HG03103 (cell line): ENCODE measurements at regions not wholly inside any gene's neighbourhood (a gene's known extent, or its start where the extent isn't known, plus 50 kb on each side); places are given as distances from the start of the nearest gene placed in this dataset.

Experiments used
- ATAC-seq: cut with Tn5 transposase; IDR thresholded peaks from one replicate; pipeline ENCODE4 v1.9.1; 2021; ENCODE audit warnings: low read depth; ENCODE audit not compliant: unreplicated experiment

DNA sequence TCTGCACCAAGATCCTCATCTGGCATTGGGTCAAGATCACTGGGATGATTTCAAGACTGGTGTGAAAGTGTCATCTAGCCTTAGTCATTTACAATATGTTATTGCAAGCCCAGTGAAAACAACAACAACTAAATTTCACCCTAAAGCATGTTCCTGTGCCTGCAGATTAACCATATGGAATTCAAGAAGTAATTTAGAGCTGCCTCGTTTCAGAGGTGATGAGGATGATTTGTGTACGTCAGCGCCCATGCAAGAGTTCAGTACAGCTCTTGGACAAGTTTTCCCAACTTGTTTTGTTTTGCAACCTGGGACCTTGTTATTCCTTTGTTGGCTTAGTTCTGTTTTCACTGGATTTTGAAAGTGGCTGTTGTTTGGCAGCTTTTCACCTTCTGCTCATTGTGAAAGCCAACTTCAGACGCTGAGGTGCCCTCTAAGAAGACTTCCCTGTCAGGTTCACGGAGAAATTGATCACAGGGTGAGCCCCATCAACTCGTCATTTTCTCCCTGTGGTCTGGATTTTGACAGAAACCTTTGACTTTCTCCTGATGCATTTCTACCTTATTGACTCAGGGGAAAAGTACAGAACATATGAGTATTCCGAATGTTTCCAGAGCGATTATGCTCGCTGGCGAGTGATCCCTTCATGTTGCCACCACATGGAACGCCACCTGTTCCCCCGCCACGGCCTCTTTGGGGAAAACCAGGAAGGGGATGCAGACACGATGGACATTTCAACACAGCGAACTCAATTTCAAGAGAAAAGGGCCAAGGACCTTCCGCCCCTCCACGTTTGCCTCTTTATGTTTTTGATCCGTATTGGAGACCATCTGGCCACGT lies 85.6 kb downstream of the FOXL1 start:
- no peak for ATAC-seq

DNA sequence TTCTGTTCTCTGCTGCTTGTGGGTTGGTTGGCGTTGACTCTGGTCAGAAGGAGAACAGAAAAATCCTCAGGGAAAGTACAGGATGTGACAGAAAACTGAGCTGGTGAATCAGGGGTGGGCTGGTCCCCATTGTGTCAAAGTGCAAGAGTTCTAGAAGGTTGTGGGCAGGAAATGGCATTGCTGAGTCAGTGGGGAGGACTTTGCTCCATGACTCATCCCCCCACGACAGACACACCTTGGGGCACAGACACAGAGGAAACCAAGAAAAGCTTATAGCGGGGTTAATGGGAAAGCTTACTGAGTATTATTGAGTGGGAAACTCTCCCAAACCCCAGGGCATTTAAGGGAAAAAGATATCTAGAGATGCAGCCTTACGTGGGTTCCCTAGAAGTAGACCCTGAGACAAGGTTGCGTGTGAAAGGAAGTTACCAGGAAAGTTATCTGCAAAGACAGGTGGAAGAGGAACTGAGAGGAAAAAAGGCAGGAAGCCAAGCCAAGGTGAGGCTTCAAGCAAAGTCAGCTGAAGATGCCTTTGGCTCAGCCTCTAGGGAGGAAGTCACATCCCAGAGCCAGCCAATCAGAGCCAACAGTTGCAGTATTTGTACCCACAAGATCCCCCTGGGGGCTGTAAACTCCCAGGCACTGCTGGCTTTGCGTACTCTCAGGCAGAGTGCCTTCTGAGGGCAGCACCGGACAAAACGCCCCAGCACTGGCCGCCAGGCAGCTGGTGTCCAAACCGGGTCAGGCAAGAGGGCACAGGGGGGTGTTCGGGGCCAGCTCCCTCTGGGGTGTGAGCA lies 86.4 kb downstream of the FOXL1 start:
- ATAC-seq, result peak; percentile 77

DNA sequence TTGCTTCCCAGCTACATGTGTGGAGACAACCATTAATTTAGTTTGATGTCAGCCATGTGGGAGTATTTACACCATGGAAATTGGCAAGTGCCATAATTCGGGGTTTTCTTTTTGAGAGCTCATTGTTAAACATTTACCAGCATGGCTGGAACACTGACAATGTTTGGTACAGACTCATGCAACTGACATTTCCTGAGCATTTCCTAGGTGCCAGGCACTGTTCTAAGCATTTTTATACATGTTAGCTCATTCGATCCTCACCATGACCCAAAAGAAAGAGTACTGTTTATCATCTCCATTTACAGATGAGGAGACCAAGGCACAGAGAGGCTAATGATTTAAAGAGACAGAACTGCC lies 86.9 kb downstream of the FOXL1 start:
- no peak for ATAC-seq

DNA sequence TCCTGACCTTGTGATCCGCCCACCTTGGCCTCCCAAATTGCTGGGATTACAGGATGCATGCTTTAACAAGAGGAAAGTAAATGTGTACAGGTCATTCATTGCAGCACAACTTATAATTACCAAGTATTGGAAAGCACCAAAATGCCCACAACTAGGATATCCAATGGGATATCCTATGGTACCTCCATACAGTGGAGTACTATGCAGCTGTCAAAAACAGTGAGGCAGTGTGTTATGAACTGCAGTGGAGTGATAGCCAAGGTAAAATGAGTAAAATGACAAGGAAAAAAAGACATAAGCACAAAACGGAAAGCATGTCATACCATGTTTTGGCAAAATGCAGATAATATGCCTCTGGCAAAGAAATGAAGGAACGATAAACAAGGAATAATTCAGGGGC lies 87.6 kb downstream of the FOXL1 start:
- ATAC-seq, result no peak

DNA sequence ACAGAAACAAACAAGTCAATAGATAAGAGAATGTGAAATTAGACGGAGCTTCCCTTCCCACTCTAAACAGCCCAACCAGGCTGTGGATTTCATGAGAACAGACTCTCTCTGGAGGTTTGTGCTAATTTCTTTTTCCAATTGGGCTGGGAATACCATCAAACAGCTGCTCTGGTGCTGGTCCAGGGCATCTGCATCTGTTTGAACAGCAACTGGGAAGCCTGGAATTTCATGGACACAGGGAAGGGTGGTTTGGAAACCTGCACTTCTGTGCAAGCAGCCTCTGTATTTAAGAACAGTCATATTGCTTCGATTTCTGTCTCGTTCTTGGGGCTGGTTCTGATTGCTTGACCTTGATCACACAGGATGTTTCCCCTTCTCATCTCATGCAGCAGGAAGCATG lies 88.7 kb downstream of the FOXL1 start:
- no peak for ATAC-seq

DNA sequence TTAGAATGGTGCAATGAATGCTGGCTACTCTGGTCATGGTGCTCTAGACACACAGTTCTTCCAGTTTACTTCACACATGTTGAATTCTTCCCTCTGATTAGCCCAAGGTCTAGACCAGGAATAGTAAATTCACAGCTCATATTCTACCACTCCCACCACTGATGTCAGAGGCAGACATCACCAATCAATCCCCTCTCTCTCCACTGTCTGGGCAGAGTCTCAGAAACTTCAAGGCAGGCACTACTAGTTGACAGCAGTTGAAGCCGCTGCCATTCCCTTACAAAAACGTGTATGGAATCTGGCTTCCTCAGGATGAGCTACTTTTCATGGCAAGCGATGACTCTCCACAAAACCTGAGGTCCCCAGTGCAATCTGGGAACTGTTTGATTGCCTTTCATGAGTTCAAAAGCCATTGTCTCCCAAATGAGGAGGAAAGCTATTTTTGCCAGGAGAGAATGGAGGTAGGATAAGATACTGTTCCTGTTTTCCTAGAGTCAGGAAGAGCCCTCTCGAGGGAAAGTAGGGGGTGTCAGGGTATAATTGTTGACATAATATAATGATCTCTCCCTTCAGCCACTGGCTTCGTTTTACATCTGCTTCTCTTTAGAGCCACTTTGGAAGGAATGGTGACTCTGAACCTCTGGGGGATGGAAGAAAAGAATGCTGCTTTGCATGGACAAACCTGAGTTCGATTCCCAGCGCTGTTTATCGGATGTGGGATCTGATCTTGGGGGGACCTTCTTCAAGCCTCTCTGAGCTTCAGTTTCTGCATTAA lies 90.0 kb downstream of the FOXL1 start:
- ATAC-seq, result no peak

DNA sequence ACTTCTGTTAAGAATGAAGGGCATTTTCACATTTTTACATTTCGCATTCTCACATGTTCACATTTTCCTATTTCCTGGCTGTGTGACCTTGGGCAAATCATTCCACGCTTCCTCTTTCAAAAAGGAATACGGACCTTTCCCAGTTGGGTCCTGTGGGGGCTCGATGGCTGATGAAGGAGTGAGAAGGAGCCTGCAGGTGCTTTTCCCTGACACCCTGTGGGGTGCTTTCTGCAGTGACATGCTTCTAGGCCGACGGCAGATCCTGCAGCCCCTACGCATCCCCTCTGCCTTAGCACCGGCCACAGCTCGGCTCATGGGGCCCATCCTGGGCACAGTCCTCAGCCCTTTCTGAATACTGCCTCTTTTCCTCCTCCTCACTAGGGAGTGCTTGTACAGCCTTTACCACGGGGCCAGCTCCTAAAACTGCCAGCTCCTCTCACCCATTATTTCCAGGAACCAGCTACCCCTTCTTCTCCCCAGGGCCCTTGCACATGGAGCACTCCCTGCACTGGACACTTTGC lies 91.0 kb downstream of the FOXL1 start:
- ATAC-seq, result no peak

DNA sequence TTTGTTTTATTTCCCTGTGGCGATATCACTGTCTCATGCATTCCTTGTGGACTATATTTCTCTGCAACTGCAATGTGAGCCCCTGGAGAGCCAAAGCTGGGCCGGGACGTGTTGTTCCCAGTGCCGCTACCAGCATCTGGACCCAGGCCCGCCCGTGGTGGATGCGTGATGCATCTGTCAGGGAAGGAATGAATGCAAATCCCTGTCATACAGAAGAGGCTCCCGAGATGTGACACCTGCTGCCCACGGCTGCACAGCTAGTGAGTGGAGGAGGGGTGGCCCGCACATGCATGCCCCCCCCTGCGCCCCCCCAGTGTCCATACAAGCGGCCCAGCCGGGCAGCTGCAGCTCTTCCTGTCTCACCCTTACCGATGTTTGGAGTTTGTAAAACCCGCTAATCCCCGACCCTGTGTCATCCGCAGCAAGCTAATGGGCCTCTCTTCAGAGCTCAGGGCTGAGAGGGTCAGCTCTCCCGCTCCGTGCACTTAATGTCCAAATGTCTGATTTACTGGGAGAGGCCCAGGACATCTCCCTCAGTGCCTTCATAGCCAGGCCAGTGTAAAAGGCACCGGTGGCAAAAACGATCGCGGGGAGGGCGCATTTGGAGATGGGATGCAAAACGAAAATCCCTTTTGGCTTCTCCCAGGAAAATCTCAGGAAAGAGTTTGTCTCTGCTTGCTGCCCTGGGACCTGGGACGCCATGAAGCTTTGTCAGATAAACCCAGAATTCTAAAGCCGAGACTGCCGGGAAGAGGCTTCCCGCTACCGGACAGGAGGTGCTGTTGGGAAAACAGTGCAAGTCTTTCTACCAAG lies 91.8 kb downstream of the FOXL1 start:
- ATAC-seq, result no peak

DNA sequence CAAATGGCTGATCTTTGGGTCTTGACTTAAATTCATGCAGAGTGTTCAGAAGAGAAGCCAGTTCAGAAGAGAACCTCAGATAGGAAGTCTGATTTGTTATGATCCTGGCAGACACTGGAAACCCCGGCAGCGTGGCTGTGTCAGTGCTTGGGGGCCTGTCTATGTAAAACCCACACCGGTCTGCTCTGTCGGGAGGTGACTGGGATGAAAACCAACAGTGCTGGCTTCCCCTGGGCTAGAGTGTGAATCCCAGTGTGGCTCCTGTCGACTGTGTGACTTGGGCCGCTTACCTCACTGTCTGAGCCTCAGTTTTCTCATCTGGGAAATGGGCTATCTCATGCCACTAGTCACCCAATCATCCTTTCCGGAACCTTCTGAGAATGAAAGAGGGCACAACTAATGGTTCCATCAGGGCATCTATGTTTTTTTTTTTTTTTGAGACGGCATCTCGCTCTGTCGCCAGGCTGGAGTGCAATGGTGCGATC lies 92.4 kb downstream of the FOXL1 start:
- ATAC-seq, result no peak

DNA sequence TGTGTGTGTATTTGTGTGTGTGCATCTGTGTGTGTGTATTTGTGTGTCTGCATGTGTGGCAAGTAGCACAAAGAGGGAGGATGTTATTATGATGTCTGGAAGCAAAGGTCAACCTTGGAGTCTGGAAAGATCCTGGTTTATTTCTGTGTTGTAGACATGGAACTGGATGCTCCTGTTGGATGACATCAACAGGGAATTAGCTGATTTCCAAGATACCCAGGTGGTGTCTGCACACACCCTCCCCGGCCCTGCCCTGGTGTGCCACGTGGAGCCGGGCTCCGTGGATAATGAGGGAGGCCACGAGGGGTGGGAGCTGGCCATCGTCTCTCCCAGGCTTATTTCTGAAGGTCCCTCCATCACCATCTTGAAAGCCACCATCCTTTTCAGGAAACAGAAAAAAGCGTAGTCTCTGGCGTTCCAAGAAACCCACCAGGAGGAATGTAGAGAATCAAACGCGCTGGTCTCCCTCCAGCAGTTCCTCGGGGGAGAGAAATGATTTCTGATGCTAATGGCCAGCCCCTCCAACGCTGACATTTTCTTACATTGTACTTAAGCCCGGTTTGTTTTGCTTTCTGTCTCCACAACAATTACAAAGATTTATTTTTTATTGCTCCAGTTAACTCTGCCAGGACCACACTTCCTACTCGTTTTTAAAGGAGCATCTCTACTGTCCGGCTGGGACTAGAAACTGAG lies 93.3 kb downstream of the FOXL1 start:
- no peak for ATAC-seq

DNA sequence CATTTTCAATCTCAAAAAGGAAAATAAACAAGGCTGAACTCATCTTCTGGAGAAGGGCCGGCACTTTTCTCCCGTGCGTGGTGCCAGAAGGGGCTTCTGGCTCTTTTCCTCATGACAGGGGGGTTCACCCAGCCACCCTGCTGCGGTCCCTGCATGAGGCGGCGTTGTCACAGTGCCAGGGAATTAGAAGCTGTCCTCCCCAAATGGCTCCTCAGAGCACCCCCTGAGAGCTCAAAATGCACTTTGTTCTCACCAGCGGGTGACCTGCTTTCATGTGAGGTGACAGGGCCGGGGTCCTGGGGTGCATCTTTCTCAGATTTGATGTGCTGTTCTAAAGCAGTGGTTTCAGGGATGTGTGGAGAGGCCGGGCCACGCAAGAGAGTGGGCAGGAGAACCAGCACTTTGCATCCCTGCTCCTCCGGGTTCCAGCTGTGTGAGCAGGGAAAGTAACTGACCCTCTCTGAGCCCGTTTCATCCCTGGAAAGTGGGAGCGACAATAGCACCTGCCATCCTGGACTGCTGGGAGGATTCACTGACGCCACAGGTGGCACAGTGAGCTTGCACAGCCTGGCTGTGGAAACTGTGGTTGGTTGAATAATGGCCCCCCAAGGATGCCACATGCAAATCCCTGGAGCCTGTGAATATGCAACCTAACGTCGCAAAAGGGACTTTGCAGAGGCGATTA lies 94.0 kb downstream of the FOXL1 start:
- no peak for ATAC-seq

DNA sequence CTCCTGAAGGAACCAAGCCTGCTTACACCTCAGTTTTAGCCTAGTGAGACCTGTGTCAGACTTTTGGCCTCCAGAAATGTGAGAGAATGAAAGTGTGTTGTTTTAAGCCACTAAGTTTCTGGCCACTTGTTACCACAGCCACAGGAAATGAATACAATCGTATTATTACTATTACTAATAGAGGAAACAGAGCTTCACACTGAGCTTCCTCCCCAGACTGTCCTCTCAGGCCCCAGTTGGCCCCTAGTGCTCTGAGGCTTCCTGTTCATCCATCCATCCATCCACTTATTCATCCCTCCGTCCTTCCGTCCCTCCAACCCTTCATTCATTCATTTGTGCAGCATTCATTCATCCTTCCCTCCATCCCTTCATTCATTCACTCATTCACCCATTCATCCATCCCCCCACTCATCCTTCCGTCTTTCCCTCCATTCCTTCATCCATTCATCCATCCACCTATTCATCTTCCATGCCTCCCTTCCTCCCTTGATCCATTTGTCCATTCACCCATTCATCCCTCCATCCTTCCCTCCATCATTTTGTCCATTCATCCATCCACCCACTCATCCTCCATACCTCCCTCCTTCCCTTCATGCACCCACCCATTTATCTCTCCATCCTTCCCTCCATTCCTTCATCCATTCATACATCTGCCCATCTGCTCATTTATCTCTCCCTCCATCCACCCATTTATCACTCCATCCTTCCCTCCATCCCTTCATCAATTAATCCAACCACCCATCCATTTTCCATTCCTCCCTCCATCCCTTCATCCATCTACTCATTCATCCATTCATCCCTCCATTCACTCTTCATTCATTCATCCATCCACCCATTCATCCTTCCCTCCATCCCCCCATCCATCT lies 95.0 kb downstream of the FOXL1 start:
- ATAC-seq, result no peak

DNA sequence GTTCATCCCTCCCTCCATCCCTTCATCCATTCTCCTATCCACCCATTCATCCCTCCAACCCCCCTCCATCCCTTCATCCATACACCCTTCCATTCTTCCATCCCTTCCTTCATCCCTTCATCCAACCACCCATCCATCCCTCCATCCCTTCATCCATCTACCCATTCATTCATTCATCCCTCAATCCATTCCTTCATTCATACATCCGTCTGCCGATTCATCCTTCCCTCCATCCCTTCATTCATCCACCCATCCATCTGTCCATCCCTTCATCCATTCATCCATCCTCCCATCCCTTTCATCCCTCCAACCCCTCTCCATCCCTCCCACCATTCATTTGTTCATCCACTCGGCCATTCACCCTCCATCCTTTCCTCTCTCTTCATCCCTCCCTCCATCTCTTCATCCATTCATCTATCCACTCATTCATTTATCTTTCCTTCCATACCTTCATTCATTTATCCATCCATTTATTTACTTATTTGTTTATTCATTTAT lies 95.7 kb downstream of the FOXL1 start:
- no peak for ATAC-seq

DNA sequence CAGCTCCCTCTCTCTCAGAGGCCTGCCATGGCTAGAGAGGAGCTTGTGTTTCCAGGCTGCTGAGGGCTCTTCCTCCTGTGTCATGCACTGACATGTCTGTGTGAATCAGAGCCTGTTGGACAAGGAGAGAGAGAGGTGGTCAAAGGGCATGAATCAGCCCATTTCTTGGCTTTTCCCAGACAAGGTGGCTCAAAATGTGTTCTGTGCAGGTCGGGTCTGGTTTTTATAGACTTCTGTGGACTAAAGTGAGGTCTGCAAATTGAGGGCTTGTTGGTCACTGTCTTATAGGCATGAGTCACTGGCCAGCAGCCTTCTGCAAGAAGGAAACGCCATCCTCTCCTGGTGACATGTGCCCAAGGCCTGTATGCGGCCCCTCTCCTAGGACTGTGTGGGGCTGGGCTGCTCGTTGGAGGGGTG lies 97.9 kb downstream of the FOXL1 start:
- ATAC-seq, result no peak

DNA sequence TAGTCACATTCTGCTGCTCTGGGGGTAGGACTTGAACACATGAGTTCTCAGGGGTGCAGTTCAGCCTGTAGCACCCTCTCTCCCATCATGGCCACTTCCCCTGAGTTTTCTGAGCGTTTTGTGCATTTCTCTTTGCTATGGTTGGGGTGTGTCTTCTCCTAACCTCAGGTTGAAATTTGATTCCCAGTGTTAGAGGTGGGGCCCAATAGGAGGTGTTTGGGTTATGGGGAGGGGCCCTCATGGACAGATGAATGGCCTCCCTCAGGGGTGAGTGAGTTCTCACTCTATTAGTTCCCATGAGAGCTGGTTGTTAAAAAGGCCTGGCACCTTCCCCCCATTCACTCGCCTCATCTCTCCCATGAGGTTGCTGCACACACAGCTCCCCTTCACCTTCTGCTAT lies 101.1 kb downstream of the FOXL1 start:
- ATAC-seq, result no peak

DNA sequence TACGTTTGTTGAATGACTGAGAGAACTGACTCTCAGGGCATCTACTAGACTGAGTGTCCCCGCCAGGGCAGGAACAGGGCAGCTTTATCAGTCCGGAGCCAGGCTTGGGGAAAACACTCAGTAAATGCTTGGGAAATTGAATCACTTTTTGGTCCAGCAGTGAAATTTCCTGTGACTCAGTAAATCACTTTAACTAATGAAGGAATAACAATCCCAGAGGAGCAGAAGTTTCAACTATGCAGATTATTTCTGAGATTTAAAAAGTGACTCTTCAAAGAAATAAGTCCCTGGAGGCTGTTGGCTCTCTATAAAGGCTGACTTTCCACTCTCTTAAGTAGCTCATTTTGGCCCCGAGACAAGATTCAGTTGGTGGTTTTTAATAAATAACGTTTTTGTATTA lies 101.8 kb downstream of the FOXL1 start:
- ATAC-seq, result no peak

DNA sequence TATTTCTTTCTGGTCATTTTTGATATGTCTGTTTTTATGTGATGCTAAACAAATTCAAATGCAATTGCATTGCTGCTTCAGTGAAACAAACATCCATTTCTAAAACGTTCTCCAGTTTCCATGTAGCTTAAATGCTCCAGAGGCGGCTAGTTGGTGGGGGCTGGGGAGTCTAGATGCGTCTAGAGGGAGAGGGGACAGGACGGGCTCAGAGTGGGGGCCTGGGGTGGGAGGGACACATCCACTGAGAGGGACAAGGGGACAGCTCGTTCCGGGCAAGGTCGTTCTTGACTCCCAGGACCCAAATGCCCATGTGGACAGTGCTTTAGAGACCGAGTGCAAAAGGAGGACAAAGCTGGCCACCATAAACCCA lies 102.3 kb downstream of the FOXL1 start:
- no peak for ATAC-seq
